ENCODE measurements at regions not wholly inside any gene's neighbourhood (a gene's known extent, or its start where the extent isn't known, plus 50 kb on each side); places are given as distances from the start of the nearest gene placed in this dataset.

GRCh38 chr1:220992705-220993052 lies 113.4 kb downstream of the HLX start:
- TF ChIP-seq CTCF (conservative IDR thresholded peaks at IDR 0.05; ENCODE audit: low read depth, low read length) = no peak
- DNase-seq (ENCODE audit: low read depth) = no peak
- H3K4me3 ChIP-seq (ENCODE audit: low read length) = no peak overlapping the region

- no peak overlapping the region for H3K4me3 ChIP-seq (ENCODE audit: low read length)
- DNase-seq (ENCODE audit: low read depth) = no peak
- TF ChIP-seq CTCF (conservative IDR thresholded peaks at IDR 0.05; ENCODE audit: low read depth, low read length) = no peak
Measured at GRCh38 chr1:220994671-220995070, 115.4 kb downstream of the HLX start.

- no peak for DNase-seq (ENCODE audit: low read depth)
- no peak for TF ChIP-seq CTCF (conservative IDR thresholded peaks at IDR 0.05; ENCODE audit: low read depth, low read length)
- H3K4me3 ChIP-seq (ENCODE audit: low read length) = no peak overlapping the region
Measured at GRCh38 chr1:220997791-220998190, 118.5 kb downstream of the HLX start.

DNA sequence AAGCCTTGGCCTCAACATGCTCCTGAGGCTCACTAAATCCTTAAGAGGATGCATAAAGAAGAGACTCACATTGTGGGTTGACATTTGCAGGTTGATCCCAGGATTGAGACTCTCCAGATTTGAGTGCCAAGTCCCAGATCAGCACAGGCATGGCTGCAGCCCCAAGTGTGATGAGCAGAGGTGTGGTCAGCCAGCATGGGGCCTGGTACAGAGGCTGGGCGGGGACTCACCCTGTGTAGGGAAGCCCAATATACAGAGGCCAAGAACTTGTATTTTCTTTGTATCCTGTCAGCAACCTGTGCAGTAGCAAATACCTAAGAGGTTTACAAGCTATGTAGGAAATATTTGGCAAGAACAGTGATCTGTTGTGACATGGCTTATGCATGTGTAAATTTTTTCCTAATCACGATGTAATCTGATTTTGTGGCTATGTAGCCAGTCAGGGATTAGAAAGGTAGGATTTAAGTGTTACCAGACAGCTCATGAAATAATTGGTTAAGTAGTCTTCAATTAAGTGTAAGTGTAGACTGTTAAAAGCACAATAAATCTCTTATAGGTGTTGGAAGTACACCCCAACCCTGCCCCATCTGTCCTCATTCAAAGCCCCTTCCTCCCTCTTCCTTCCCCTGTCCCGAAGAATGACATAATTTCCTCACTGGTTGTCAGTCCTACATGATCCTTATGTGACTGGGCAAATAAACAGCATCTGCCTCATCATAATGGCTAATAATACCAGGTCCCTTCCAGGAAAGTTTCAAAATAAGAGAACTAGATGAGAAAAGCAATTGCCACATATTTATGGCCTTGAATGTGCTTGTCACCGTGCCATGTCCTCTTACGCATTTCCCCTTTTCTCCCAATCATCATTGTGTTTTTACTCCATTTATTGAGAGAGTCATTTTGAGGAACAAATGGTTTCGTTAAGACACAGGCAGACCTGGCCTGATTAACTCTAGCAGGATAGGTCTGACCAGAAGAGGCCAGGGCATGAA lies 120.9 kb downstream of the HLX start:
- peak; percentile 95 for DNase-seq (ENCODE audit: low read depth)
- no peak for TF ChIP-seq CTCF (conservative IDR thresholded peaks at IDR 0.05; ENCODE audit: low read depth, low read length)
- H3K4me3 ChIP-seq (ENCODE audit: low read length) = no peak overlapping the region

GRCh38 chr1:221001167-221001566 lies 121.9 kb downstream of the HLX start:
- no peak for DNase-seq (ENCODE audit: low read depth)
- no peak overlapping the region for H3K4me3 ChIP-seq (ENCODE audit: low read length)
- TF ChIP-seq CTCF (conservative IDR thresholded peaks at IDR 0.05; ENCODE audit: low read depth, low read length) = no peak

DNA sequence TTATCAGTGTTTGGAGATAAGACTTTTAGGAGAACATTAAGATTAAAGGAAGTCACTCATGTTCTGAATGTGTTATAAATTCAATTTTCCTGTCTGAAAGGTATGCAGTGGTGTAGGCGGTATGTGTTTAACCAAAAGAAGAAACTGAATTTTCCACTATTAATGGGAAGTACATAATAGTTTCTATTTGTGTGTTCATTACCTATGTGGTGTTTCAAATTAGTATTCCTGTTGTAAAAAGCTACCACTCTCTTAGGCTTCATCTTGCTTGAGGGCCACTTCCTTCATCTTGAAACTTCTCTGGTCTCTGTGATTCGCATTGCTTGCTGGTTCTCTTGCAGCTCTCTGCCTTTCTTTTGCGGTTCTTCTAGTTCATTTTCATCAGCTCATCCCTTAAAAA lies 123.4 kb downstream of the HLX start:
- no peak for TF ChIP-seq CTCF (conservative IDR thresholded peaks at IDR 0.05; ENCODE audit: low read depth, low read length)
- H3K4me3 ChIP-seq (ENCODE audit: low read length) = no peak overlapping the region
- DNase-seq (ENCODE audit: low read depth) = no peak

DNA sequence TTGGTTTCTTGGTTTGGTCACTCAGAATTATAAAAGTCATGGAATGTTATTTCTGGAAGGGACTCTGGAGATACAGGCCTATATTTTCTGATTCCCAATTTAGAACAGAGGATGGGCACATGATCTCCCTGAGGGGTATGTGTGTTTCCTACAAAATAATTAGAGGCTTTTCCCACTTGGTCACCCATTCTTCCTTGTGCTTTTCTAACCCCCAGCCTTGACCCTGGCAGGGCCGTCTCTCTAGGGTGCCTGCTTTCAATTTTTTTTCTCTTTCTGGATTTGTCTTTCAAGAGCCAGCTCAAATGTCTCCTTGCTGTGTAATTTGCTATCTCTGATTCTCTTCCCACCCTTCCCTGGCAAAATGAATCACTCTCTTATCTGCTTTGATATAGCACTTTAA lies 131.9 kb downstream of the HLX start:
- DNase-seq (ENCODE audit: low read depth) = no peak
- TF ChIP-seq CTCF (conservative IDR thresholded peaks at IDR 0.05; ENCODE audit: low read depth, low read length) = no peak
- no peak overlapping the region for H3K4me3 ChIP-seq (ENCODE audit: low read length)

Measured in retinal pigment epithelial cell (primary cell).